SJCRH30 (cell line): ENCODE measurements at regions not wholly inside any gene's neighbourhood (a gene's known extent, or its start where the extent isn't known, plus 50 kb on each side); places are given as distances from the start of the nearest gene placed in this dataset.

Experiments
- DNase-seq, 2 experiments: peaks; one replicate each; pipeline ENCODE4 v3.0.0-alpha.2; 2015 to 2020
- H3K27ac ChIP-seq: fragments of 250-450 bp; sonication (Bioruptor Pico); 2 replicates; pipeline ENCODE4 v1.5.1; 2020; ENCODE audit warnings: mild to moderate bottlenecking, moderate library complexity
- H3K27me3 ChIP-seq: fragments of 250-450 bp; sonication (Bioruptor Pico); 2 replicates; pipeline ENCODE4 v1.5.1; 2020; ENCODE audit warnings: mild to moderate bottlenecking, moderate library complexity
- H3K36me3 ChIP-seq: fragments of 250-450 bp; sonication (Bioruptor Pico); 2 replicates; pipeline ENCODE4 v1.5.1; 2020; ENCODE audit warnings: mild to moderate bottlenecking, moderate library complexity
- H3K4me1 ChIP-seq: fragments of 250-450 bp; sonication (Bioruptor Pico); 2 replicates; pipeline ENCODE4 v1.5.1; 2020; ENCODE audit warnings: mild to moderate bottlenecking, moderate library complexity
- H3K4me3 ChIP-seq: fragments of 250-450 bp; sonication (Bioruptor Pico); 2 replicates; pipeline ENCODE4 v1.5.1; 2020; ENCODE audit warnings: mild to moderate bottlenecking, moderate library complexity
- H3K9me3 ChIP-seq: fragments of 250-450 bp; sonication (Bioruptor Pico); replicated peaks from 2 replicates; pipeline ENCODE4 v1.5.1; 2020; ENCODE audit warnings: mild to moderate bottlenecking, moderate library complexity

GRCh38 chr14:34254571-34254970 is 207.5 kb downstream of the SPTSSA start:
- no peaks in the 10 kb centered on the region for H3K9me3 ChIP-seq
- H3K36me3 ChIP-seq = no peaks in the 10 kb centered on the region
- no peaks in the 10 kb centered on the region for H3K27me3 ChIP-seq
- DNase-seq = no peak
- no peaks in the 10 kb centered on the region; the same call in none of the 2 replicates for H3K4me1 ChIP-seq
- no peak overlapping the region for H3K4me3 ChIP-seq
- no peak overlapping the region for H3K27ac ChIP-seq

- Histone ChIP-seq H3K27me3 (no peaks in the 10 kb centered on the region), H3K4me1 (no peaks in the 10 kb centered on the region; the same call in none of the 2 replicates), H3K9me3 (no peaks in the 10 kb centered on the region), H3K4me3 (no peak overlapping the region), H3K27ac (no peak overlapping the region), H3K36me3 (no peaks in the 10 kb centered on the region)
- no peak for DNase-seq
These were observed 208.0 kb downstream of the SPTSSA start for GRCh38 chr14:34254031-34254430.

- no peaks in the 10 kb centered on the region for H3K9me3 ChIP-seq
- peaks cover 6% of the 10 kb centered on the region for H3K4me1 ChIP-seq
- no peak for DNase-seq
- no peaks in the 10 kb centered on the region for H3K36me3 ChIP-seq
- no peak overlapping the region for H3K27ac ChIP-seq
- no peaks in the 10 kb centered on the region for H3K27me3 ChIP-seq
- H3K4me3 ChIP-seq = no peak overlapping the region
These were observed 209.8 kb downstream of the SPTSSA start for GRCh38 chr14:34252227-34252626.

- peaks cover 10% of the 10 kb centered on the region for H3K4me1 ChIP-seq
- no peaks in the 10 kb centered on the region for H3K27me3 ChIP-seq
- DNase-seq = peak in 1 of 2 experiments; percentile 37
- no peaks in the 10 kb centered on the region for H3K36me3 ChIP-seq
- H3K4me3 ChIP-seq = no peak overlapping the region
- H3K9me3 ChIP-seq = no peaks in the 10 kb centered on the region
- H3K27ac ChIP-seq = no peak overlapping the region
These were observed 210.4 kb downstream of the SPTSSA start for GRCh38 chr14:34251662-34252061.

- DNase-seq = no peak
- H3K36me3 ChIP-seq = no peaks in the 10 kb centered on the region
- H3K4me1 ChIP-seq = peaks cover 10% of the 10 kb centered on the region
- no peaks in the 10 kb centered on the region for H3K27me3 ChIP-seq
- H3K4me3 ChIP-seq = no peak overlapping the region
- H3K27ac ChIP-seq = no peak overlapping the region
- H3K9me3 ChIP-seq = no peaks in the 10 kb centered on the region
These were observed 211.1 kb downstream of the SPTSSA start for GRCh38 chr14:34250959-34251358.

GRCh38 chr14:34247605-34248004 is 214.4 kb downstream of the SPTSSA start:
- H3K4me3 ChIP-seq = no peak overlapping the region
- H3K27ac ChIP-seq = no peak overlapping the region
- H3K4me1 ChIP-seq = peaks cover 10% of the 10 kb centered on the region
- H3K9me3 ChIP-seq = no peaks in the 10 kb centered on the region
- no peaks in the 10 kb centered on the region for H3K36me3 ChIP-seq
- no peaks in the 10 kb centered on the region for H3K27me3 ChIP-seq
- peak; percentile 32 to 57 for DNase-seq

- Histone ChIP-seq H3K36me3 (no peaks in the 10 kb centered on the region), H3K9me3 (no peaks in the 10 kb centered on the region), H3K4me1 (peaks cover 10% of the 10 kb centered on the region), H3K27ac (no peak overlapping the region), H3K27me3 (no peaks in the 10 kb centered on the region), H3K4me3 (no peak overlapping the region)
- DNase-seq = no peak
These were observed 215.8 kb downstream of the SPTSSA start for GRCh38 chr14:34246206-34246605.

- Histone ChIP-seq H3K27me3 (no peaks in the 10 kb centered on the region), H3K36me3 (no peaks in the 10 kb centered on the region), H3K4me1 (peaks cover 10% of the 10 kb centered on the region; the same call in 1 of the 2 replicates), H3K27ac (no peak overlapping the region), H3K9me3 (no peaks in the 10 kb centered on the region), H3K4me3 (no peak overlapping the region)
- DNase-seq = no peak
These were observed 218.6 kb downstream of the SPTSSA start for GRCh38 chr14:34243401-34243800.

GRCh38 chr14:34243001-34243400 is 219.0 kb downstream of the SPTSSA start:
- H3K4me1 ChIP-seq = peaks cover 10% of the 10 kb centered on the region; the same call in 1 of the 2 replicates
- DNase-seq = no peak
- no peaks in the 10 kb centered on the region for H3K27me3 ChIP-seq
- no peak overlapping the region for H3K27ac ChIP-seq
- H3K9me3 ChIP-seq = no peaks in the 10 kb centered on the region
- no peaks in the 10 kb centered on the region for H3K36me3 ChIP-seq
- no peak overlapping the region for H3K4me3 ChIP-seq

GRCh38 chr14:34241185-34241711 is 220.8 kb downstream of the SPTSSA start:
- Histone ChIP-seq H3K27ac (no peak overlapping the region), H3K36me3 (no peaks in the 10 kb centered on the region), H3K27me3 (no peaks in the 10 kb centered on the region), H3K9me3 (no peaks in the 10 kb centered on the region), H3K4me1 (peaks cover 11% of the 10 kb centered on the region; the same call in 1 of the 2 replicates), H3K4me3 (no peak overlapping the region)
- no peak for DNase-seq

GRCh38 chr14:34238610-34239009 is 223.4 kb downstream of the SPTSSA start:
- no peaks in the 10 kb centered on the region for H3K27me3 ChIP-seq
- H3K4me1 ChIP-seq = peaks cover 14% of the 10 kb centered on the region; the same call in 1 of the 2 replicates
- H3K9me3 ChIP-seq = no peaks in the 10 kb centered on the region
- DNase-seq = no peak
- no peak overlapping the region for H3K4me3 ChIP-seq
- H3K27ac ChIP-seq = no peak overlapping the region
- no peaks in the 10 kb centered on the region for H3K36me3 ChIP-seq

GRCh38 chr14:34237677-34238076 is 224.4 kb downstream of the SPTSSA start:
- Histone ChIP-seq H3K27ac (peak overlapping the region; percentile 10; the same call in 1 of the 2 replicates), H3K9me3 (no peaks in the 10 kb centered on the region), H3K4me3 (no peak overlapping the region), H3K4me1 (peaks cover 21% of the 10 kb centered on the region), H3K27me3 (no peaks in the 10 kb centered on the region), H3K36me3 (no peaks in the 10 kb centered on the region)
- DNase-seq = no peak

GRCh38 chr14:34237081-34237480 is 225.0 kb downstream of the SPTSSA start:
- Histone ChIP-seq H3K9me3 (no peaks in the 10 kb centered on the region), H3K27ac (peak overlapping the region; percentile 10; the same call in 1 of the 2 replicates), H3K27me3 (no peaks in the 10 kb centered on the region), H3K4me1 (peaks cover 21% of the 10 kb centered on the region), H3K4me3 (no peak overlapping the region), H3K36me3 (no peaks in the 10 kb centered on the region)
- no peak for DNase-seq

- Histone ChIP-seq H3K4me1 (peaks cover 21% of the 10 kb centered on the region), H3K9me3 (no peaks in the 10 kb centered on the region), H3K4me3 (no peak overlapping the region), H3K27me3 (no peaks in the 10 kb centered on the region), H3K36me3 (no peaks in the 10 kb centered on the region), H3K27ac (no peak overlapping the region)
- DNase-seq = no peak
These were observed 226.3 kb downstream of the SPTSSA start for GRCh38 chr14:34235643-34236300.

- H3K4me3 ChIP-seq = no peak overlapping the region
- no peak for DNase-seq
- H3K36me3 ChIP-seq = no peaks in the 10 kb centered on the region
- H3K9me3 ChIP-seq = no peaks in the 10 kb centered on the region
- no peak overlapping the region for H3K27ac ChIP-seq
- H3K4me1 ChIP-seq = peaks cover 21% of the 10 kb centered on the region
- no peaks in the 10 kb centered on the region for H3K27me3 ChIP-seq
These were observed 227.8 kb downstream of the SPTSSA start for GRCh38 chr14:34234258-34234657.

- Histone ChIP-seq H3K27ac (peak overlapping the region; percentile 72), H3K9me3 (no peaks in the 10 kb centered on the region), H3K27me3 (no peaks in the 10 kb centered on the region), H3K4me3 (no peak overlapping the region), H3K36me3 (no peaks in the 10 kb centered on the region), H3K4me1 (peaks cover 21% of the 10 kb centered on the region)
- DNase-seq = no peak
These were observed 228.4 kb downstream of the SPTSSA start for GRCh38 chr14:34233619-34234018.
